Neural progenitor cell (in vitro differentiated cells): ENCODE measurements at regions not wholly inside any gene's neighbourhood (a gene's known extent, or its start where the extent isn't known, plus 50 kb on each side); places are given as distances from the start of the nearest gene placed in this dataset.

Experiments
- DNase-seq: peaks from one replicate; pipeline ENCODE4 v3.0.0-alpha.2; 2016; ENCODE audit warnings: low spot score
- H2AFZ ChIP-seq: fragments of 200-600 bp; sonication (generic); replicated peaks from 2 replicates; pipeline ENCODE4 v1.6.1; 2016; ENCODE audit warnings: antibody characterized with exemption
- H3F3A ChIP-seq: fragments of 200-600 bp; sonication (generic); 2 replicates; pipeline ENCODE4 v1.6.1; 2016; ENCODE audit warnings: antibody characterized with exemption, low read depth
- H3K27ac ChIP-seq: fragments of 200-600 bp; sonication (generic); 2 replicates; pipeline ENCODE4 v1.5.1; 2016; ENCODE audit warnings: mild to moderate bottlenecking
- H3K27me3 ChIP-seq: fragments of 200-600 bp; sonication (generic); 2 replicates; pipeline ENCODE4 v1.6.1; 2016; ENCODE audit warnings: mild to moderate bottlenecking, moderate library complexity
- H3K36me3 ChIP-seq: fragments of 200-600 bp; sonication (generic); 2 replicates; pipeline ENCODE4 v1.5.1; 2016
- H3K4me1 ChIP-seq: fragments of 200-600 bp; sonication (generic); 2 replicates; pipeline ENCODE4 v1.6.1; 2016; ENCODE audit warnings: mixed run types
- H3K4me2 ChIP-seq: fragments of 200-600 bp; sonication (generic); 2 replicates; pipeline ENCODE4 v1.6.1; 2016
- H3K4me3 ChIP-seq: fragments of 200-600 bp; sonication (generic); 2 replicates; pipeline ENCODE4 v1.5.1; 2016
- H3K79me2 ChIP-seq: fragments of 200-600 bp; sonication (generic); 2 replicates; pipeline ENCODE4 v1.6.1; 2016; ENCODE audit warnings: low read depth
- H3K9ac ChIP-seq: fragments of 200-600 bp; sonication (generic); 2 replicates; pipeline ENCODE4 v1.6.1; 2016
- H3K9me3 ChIP-seq: fragments of 200-600 bp; sonication (generic); 2 replicates; pipeline ENCODE4 v1.5.1; 2016; ENCODE audit warnings: low read depth
- H4K20me1 ChIP-seq: fragments of 200-600 bp; sonication (generic); 2 replicates; pipeline ENCODE4 v1.6.1; 2016; ENCODE audit warnings: low read depth
- H3K27ac Mint-ChIP-seq: 3 replicates; pipeline ENCODE4 v1.8.0; 2021; ENCODE audit warnings: mixed read lengths
- H3K27me3 Mint-ChIP-seq: 2 replicates; pipeline ENCODE4 v1.8.0; 2022; ENCODE audit warnings: low read depth, mild to moderate bottlenecking, inconsistent platforms, moderate library complexity, mixed read lengths; ENCODE audit not compliant: insufficient read depth
- H3K36me3 Mint-ChIP-seq: 3 replicates; pipeline ENCODE4 v1.8.0; 2021; ENCODE audit warnings: mixed read lengths
- H3K4me1 Mint-ChIP-seq: 3 replicates; pipeline ENCODE4 v1.8.0; 2021; ENCODE audit warnings: mixed read lengths
- H3K4me3 Mint-ChIP-seq: 3 replicates; pipeline ENCODE4 v1.8.0; 2021; ENCODE audit warnings: mild to moderate bottlenecking, moderate library complexity, mixed read lengths
- H3K9me3 Mint-ChIP-seq: 3 replicates; pipeline ENCODE4 v1.8.0; 2020; ENCODE audit warnings: mixed read lengths
- EZH2 ChIP-seq: fragments of 200-600 bp; sonication (generic); IDR thresholded peaks from 2 replicates; pipeline ENCODE4 v1.6.1; 2017; ENCODE audit warnings: antibody characterized with exemption, mild to moderate bottlenecking, moderate library complexity
- EZH2phosphoT487 ChIP-seq: fragments of 200-600 bp; sonication (generic); IDR thresholded peaks from 2 replicates; pipeline ENCODE4 v1.6.1; 2017; ENCODE audit warnings: antibody characterized with exemption
- TF ChIP-seq, protein P1 (sequence below): fragments of 200-600 bp; sonication (generic); IDR thresholded peaks from 2 replicates; pipeline ENCODE4 v1.5.1; 2017; ENCODE audit warnings: antibody characterized with exemption, mild to moderate bottlenecking

DNA sequence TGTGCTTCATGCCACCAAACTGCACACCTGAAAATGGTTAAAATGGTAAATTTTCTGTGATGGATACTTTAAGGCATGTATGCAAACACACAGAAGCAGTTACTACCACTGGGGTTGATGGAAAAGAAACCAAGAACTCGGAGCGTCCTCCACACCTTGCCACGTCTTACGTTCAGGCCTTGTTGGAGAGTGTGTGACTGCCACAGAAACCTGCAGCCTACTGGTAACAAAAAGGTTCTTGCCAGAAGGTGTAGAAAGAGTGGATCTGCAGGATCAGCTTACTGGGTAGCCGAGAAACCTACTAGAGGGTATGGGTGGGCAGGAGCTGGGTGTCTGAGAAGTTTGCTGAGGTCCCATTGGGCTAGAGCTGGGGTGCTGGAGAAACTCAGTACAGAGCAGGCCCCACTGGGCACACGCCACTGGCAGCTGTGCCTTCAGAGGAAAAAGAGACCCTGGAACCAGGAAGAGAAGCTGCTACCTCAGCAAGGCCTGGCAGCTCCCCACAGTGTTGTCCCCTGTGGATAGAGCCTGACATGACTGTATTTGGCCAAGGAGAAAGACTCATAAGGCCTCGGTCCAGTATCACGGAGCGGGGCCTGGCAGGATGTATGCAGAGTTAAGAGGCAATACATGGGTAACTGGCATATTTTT is 204.6 kb downstream of the SEC14L1 start:
- peaks cover 8% of the 10 kb centered on the region for H3K9me3 Mint-ChIP-seq
- H4K20me1 ChIP-seq = no peaks in the 10 kb centered on the region
- DNase-seq = no peak
- no peaks in the 10 kb centered on the region for H3K4me1 ChIP-seq
- no peak overlapping the region for H3K9ac ChIP-seq
- H3K27me3 Mint-ChIP-seq = peaks cover 4% of the 10 kb centered on the region
- no peaks in the 10 kb centered on the region for H3K79me2 ChIP-seq
- H3K4me3 Mint-ChIP-seq = no peak overlapping the region
- H3F3A ChIP-seq = no peaks in the 10 kb centered on the region
- no peak overlapping the region for H3K27ac ChIP-seq
- H3K27me3 ChIP-seq = no peaks in the 10 kb centered on the region
- no peaks in the 10 kb centered on the region for H3K9me3 ChIP-seq
- H3K4me3 ChIP-seq = no peak overlapping the region
- H3K4me2 ChIP-seq = no peak overlapping the region
- H2AFZ ChIP-seq = no peak overlapping the region
- no peak overlapping the region for H3K27ac Mint-ChIP-seq
- no peaks in the 10 kb centered on the region for H3K36me3 ChIP-seq
- H3K4me1 Mint-ChIP-seq = peaks cover 2% of the 10 kb centered on the region
- H3K36me3 Mint-ChIP-seq = no peaks in the 10 kb centered on the region
- TF ChIP-seq EZH2phosphoT487 = no peak
- TF ChIP-seq, protein P1, sequence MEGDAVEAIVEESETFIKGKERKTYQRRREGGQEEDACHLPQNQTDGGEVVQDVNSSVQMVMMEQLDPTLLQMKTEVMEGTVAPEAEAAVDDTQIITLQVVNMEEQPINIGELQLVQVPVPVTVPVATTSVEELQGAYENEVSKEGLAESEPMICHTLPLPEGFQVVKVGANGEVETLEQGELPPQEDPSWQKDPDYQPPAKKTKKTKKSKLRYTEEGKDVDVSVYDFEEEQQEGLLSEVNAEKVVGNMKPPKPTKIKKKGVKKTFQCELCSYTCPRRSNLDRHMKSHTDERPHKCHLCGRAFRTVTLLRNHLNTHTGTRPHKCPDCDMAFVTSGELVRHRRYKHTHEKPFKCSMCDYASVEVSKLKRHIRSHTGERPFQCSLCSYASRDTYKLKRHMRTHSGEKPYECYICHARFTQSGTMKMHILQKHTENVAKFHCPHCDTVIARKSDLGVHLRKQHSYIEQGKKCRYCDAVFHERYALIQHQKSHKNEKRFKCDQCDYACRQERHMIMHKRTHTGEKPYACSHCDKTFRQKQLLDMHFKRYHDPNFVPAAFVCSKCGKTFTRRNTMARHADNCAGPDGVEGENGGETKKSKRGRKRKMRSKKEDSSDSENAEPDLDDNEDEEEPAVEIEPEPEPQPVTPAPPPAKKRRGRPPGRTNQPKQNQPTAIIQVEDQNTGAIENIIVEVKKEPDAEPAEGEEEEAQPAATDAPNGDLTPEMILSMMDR = no peak
- TF ChIP-seq EZH2 = no peak

DNA sequence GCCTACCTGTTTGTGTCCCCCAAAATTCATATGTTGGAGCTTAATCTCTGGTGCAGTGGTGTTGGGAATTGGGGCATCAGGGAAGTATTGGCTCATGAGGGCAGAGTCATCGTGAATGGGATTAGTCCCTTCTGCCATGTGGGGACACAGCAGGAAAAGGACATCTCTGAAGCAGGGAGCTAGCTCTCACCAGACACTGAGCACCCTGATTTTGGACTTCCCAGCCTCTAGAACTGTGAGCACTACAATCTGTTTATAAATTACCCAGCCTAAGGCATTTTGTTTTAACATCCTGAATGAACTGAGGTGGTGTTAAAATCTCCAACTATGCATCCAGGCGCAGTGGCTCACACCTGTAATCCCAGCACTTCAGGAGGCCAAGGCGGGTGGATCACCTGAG is 206.0 kb downstream of the SEC14L1 start:
- H3K4me1 ChIP-seq = no peaks in the 10 kb centered on the region
- no peak for DNase-seq
- TF ChIP-seq EZH2 = no peak
- TF ChIP-seq, protein P1 = no peak
- TF ChIP-seq EZH2phosphoT487 = no peak
- no peak overlapping the region for H3K4me2 ChIP-seq
- no peak overlapping the region for H3K27ac ChIP-seq
- no peaks in the 10 kb centered on the region for H4K20me1 ChIP-seq
- H3K27me3 ChIP-seq = no peaks in the 10 kb centered on the region
- H3K9ac ChIP-seq = no peak overlapping the region
- H3K36me3 ChIP-seq = no peaks in the 10 kb centered on the region
- no peak overlapping the region for H2AFZ ChIP-seq
- no peaks in the 10 kb centered on the region for H3F3A ChIP-seq
- peaks cover 8% of the 10 kb centered on the region for H3K9me3 Mint-ChIP-seq
- H3K4me1 Mint-ChIP-seq = peaks cover 15% of the 10 kb centered on the region
- H3K27me3 Mint-ChIP-seq = peaks cover 4% of the 10 kb centered on the region
- no peaks in the 10 kb centered on the region for H3K36me3 Mint-ChIP-seq
- no peaks in the 10 kb centered on the region for H3K79me2 ChIP-seq
- no peak overlapping the region for H3K4me3 Mint-ChIP-seq
- no peak overlapping the region for H3K27ac Mint-ChIP-seq
- H3K4me3 ChIP-seq = no peak overlapping the region
- H3K9me3 ChIP-seq = no peaks in the 10 kb centered on the region

DNA sequence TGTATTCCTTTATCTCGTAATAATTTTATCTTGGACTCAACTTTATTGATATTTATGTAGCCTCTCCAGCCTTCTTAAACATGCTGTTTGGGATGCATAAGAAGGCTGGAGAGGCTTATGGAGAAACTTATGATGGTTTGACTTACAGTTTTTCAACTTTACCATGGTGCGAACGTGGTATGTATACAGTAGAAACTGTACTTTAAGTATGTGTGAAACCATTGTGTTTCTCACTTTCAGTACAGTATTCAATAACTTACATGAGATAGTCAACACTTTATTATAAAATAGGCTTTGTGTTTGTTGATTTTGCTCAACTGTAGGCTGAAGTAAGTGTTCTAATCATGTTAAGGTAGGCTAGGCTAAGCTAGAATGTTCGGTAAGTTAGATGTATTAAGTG is 206.8 kb downstream of the SEC14L1 start:
- Histone ChIP-seq H3K27me3 (no peaks in the 10 kb centered on the region), H3K4me2 (no peak overlapping the region), H3K4me1 (no peaks in the 10 kb centered on the region), H3F3A (no peaks in the 10 kb centered on the region), H3K79me2 (no peaks in the 10 kb centered on the region), H3K4me3 (no peak overlapping the region), H2AFZ (no peak overlapping the region), H3K9ac (no peak overlapping the region), H3K9me3 (no peaks in the 10 kb centered on the region), H4K20me1 (no peaks in the 10 kb centered on the region), H3K36me3 (no peaks in the 10 kb centered on the region), H3K27ac (no peak overlapping the region)
- Mint-ChIP-seq H3K4me1 (peaks cover 20% of the 10 kb centered on the region), H3K4me3 (no peak overlapping the region), H3K36me3 (no peaks in the 10 kb centered on the region), H3K27ac (no peak overlapping the region), H3K27me3 (peaks cover 4% of the 10 kb centered on the region), H3K9me3 (peaks cover 8% of the 10 kb centered on the region)
- DNase-seq = no peak
- TF ChIP-seq EZH2phosphoT487 (no peak), EZH2 (no peak)
- TF ChIP-seq, protein P1 = no peak
